Liver (tissue), 8 donors: ENCODE measurements at regions not wholly inside any gene's neighbourhood (a gene's known extent, or its start where the extent isn't known, plus 50 kb on each side); places are given as distances from the start of the nearest gene placed in this dataset.

Source experiments
- DNase-seq: peaks from one replicate; pipeline ENCODE4 v3.0.0-alpha.2; 2017; ENCODE audit warnings: low spot score
- H3K27ac ChIP-seq, 2 donors: one replicate each; pipeline ENCODE4 v1.7.0; 2013; ENCODE audit warnings: inconsistent platforms in 2 of 2, low read length in 2 of 2, control low read depth in 1 of 2, low read depth in 1 of 2, mild to moderate bottlenecking in 1 of 2
- H3K27me3 ChIP-seq, 4 donors: one replicate each; pipeline versions ENCODE4 v1.6.1 to v1.7.0; 2013; ENCODE audit warnings: low read length in 3 of 4, inconsistent platforms in 1 of 4, mild to moderate bottlenecking in 1 of 4, moderate library complexity in 1 of 4; ENCODE audit not compliant: control insufficient read depth in 4 of 4, insufficient read depth in 4 of 4
- H3K36me3 ChIP-seq, 4 donors: one replicate each; pipeline versions ENCODE4 v1.6.1 to v1.7.0; 2013; ENCODE audit warnings: low read length in 3 of 4, mild to moderate bottlenecking in 3 of 4, low read depth in 1 of 4, moderate library complexity in 1 of 4; ENCODE audit not compliant: control insufficient read depth in 4 of 4, insufficient read depth in 3 of 4
- H3K4me1 ChIP-seq, 4 donors: one replicate each; pipeline versions ENCODE4 v1.6.1 to v1.7.0; 2013; ENCODE audit warnings: low read length in 3 of 4, mild to moderate bottlenecking in 3 of 4, moderate library complexity in 1 of 4; ENCODE audit not compliant: control insufficient read depth in 4 of 4, insufficient read depth in 4 of 4
- H3K4me3 ChIP-seq, 3 donors: one replicate each; pipeline versions ENCODE4 v1.6.1 to v1.7.0; 2013; ENCODE audit warnings: low read length in 3 of 3, control low read depth in 1 of 3, low read depth in 1 of 3, mild to moderate bottlenecking in 1 of 3
- H3K9ac ChIP-seq, 2 donors: one replicate each; pipeline ENCODE4 v1.7.0; 2013; ENCODE audit warnings: low read length in 2 of 2, mild to moderate bottlenecking in 2 of 2, moderate library complexity in 2 of 2, control low read depth in 1 of 2, low read depth in 1 of 2
- H3K9me3 ChIP-seq, 4 donors: one replicate each; pipeline versions ENCODE4 v1.6.1 to v1.7.0; 2013; ENCODE audit warnings: low read length in 3 of 4; ENCODE audit not compliant: control insufficient read depth in 4 of 4
- ATF3 ChIP-seq: IDR thresholded peaks from 2 replicates; pipeline ENCODE4 v1.6.1; 2016; ENCODE audit warnings: antibody characterized with exemption
- CTCF ChIP-seq: fragments of 150-350 bp; IDR thresholded peaks from 2 replicates; pipeline ENCODE4 v1.5.1; 2017; ENCODE audit warnings: improper control_type of control experiment, low read depth, low read length; ENCODE audit not compliant: missing input control
- EGR1 ChIP-seq, 2 donors: IDR thresholded peaks; 2 replicates each; pipeline ENCODE4 v1.6.1; 2016 to 2018; ENCODE audit warnings: antibody characterized with exemption in 2 of 2, low read depth in 2 of 2
- FOXA1 ChIP-seq: IDR thresholded peaks from 2 replicates; pipeline ENCODE4 v1.6.1; 2016; ENCODE audit warnings: antibody characterized with exemption
- FOXA2 ChIP-seq: IDR thresholded peaks from 2 replicates; pipeline ENCODE4 v1.6.1; 2016; ENCODE audit warnings: antibody characterized with exemption
- GABPA ChIP-seq, 2 donors: IDR thresholded peaks in 1 of 2; conservative IDR thresholded peaks in 1 of 2; 2 replicates each; pipeline ENCODE4 v1.6.1; 2016; ENCODE audit warnings: antibody characterized with exemption in 2 of 2, mild to moderate bottlenecking in 1 of 2, moderate library complexity in 1 of 2
- HNF4A ChIP-seq, 2 donors: conservative IDR thresholded peaks; 2 replicates each; pipeline ENCODE4 v1.6.1; 2016; ENCODE audit warnings: antibody characterized with exemption in 2 of 2, mild to moderate bottlenecking in 2 of 2
- HNF4G ChIP-seq: IDR thresholded peaks from 2 replicates; pipeline ENCODE4 v1.6.1; 2016; ENCODE audit warnings: antibody characterized with exemption
- JUND ChIP-seq, 2 donors: IDR thresholded peaks; 2 replicates each; pipeline ENCODE4 v1.6.1; 2016; ENCODE audit warnings: antibody characterized with exemption in 2 of 2
- MAX ChIP-seq: IDR thresholded peaks from 2 replicates; pipeline ENCODE4 v1.6.1; 2016; ENCODE audit warnings: antibody characterized with exemption
- NR2F2 ChIP-seq: IDR thresholded peaks from 2 replicates; pipeline ENCODE4 v1.6.1; 2016; ENCODE audit warnings: antibody characterized with exemption
- RAD21 ChIP-seq, 2 donors: IDR thresholded peaks; 2 replicates each; pipeline ENCODE4 v1.6.1; 2016; ENCODE audit warnings: antibody characterized with exemption in 2 of 2, mild to moderate bottlenecking in 2 of 2
- REST ChIP-seq: IDR thresholded peaks from 2 replicates; pipeline ENCODE4 v1.6.1; 2016; ENCODE audit warnings: antibody characterized with exemption, mild to moderate bottlenecking
- RXRA ChIP-seq, 2 donors: IDR thresholded peaks; 2 replicates each; pipeline ENCODE4 v1.6.1; 2017 to 2018; ENCODE audit warnings: antibody characterized with exemption in 2 of 2, mild to moderate bottlenecking in 1 of 2
- SP1 ChIP-seq: IDR thresholded peaks from 2 replicates; pipeline ENCODE4 v1.6.1; 2018; ENCODE audit warnings: antibody characterized with exemption, mild to moderate bottlenecking
- TAF1 ChIP-seq: conservative IDR thresholded peaks from 2 replicates; pipeline ENCODE4 v1.6.1; 2016; ENCODE audit warnings: antibody characterized with exemption, mild to moderate bottlenecking
- YY1 ChIP-seq: IDR thresholded peaks from 2 replicates; pipeline ENCODE4 v1.6.1; 2016; ENCODE audit warnings: antibody characterized with exemption, mild to moderate bottlenecking
- ZBTB33 ChIP-seq: IDR thresholded peaks from 2 replicates; pipeline ENCODE4 v1.6.1; 2016; ENCODE audit warnings: antibody characterized with exemption
- WGBS: extraction: QIAGEN DNeasy Blood & Tissue Kit; methylation state at CpG from one replicate; pipeline ENCODE4 v1.1.7; 2013; 5-methylcytosine and 5-hydroxymethylcytosine counted together
- donor health status: healthy.
- donor health status: healthy.
- donor health status: healthy.
- donor health status: healthy.
- donor health status: healthy.

GRCh38 chr14:51357250-51357649, 117.2 kb downstream of the TMX1 start:
- Histone ChIP-seq H3K9me3 (no peaks in the 10 kb centered on the region), H3K27me3 (no peaks in the 10 kb centered on the region), H3K9ac (no peak overlapping the region), H3K4me1 (no peaks in the 10 kb centered on the region), H3K36me3 (no peaks in the 10 kb centered on the region), H3K27ac (no peak overlapping the region), H3K4me3 (no peak overlapping the region)
- no peak for TF ChIP-seq MAX
- TF ChIP-seq HNF4G, result no peak
- no peak for TF ChIP-seq JUND (IDR thresholded peaks at IDR 0.05)
- no peak for TF ChIP-seq REST
- TF ChIP-seq SP1, result no peak
- no peak for TF ChIP-seq ATF3
- TF ChIP-seq HNF4A (conservative IDR thresholded peaks at IDR 0.05), result no peak
- TF ChIP-seq EGR1 (IDR thresholded peaks at IDR 0.05; ENCODE audit: low read depth in 2 of 2), result no peak
- no peak for TF ChIP-seq NR2F2
- TF ChIP-seq YY1, result no peak
- TF ChIP-seq RXRA (IDR thresholded peaks at IDR 0.05), result no peak
- TF ChIP-seq GABPA (IDR thresholded peaks at IDR 0.05 in 1 of 2, conservative IDR thresholded peaks at IDR 0.05 in 1 of 2), result no peak
- no peak for TF ChIP-seq FOXA2
- WGBS, result 77% methylated on average over 3 of the region's 3 CpGs
- DNase-seq, result no peak

GRCh38 chr14:51360592-51360991, 120.5 kb downstream of the TMX1 start:
- no peak overlapping the region for H3K27ac ChIP-seq
- no peaks in the 10 kb centered on the region for H3K27me3 ChIP-seq
- no peaks in the 10 kb centered on the region for H3K4me1 ChIP-seq
- TF ChIP-seq EGR1 (IDR thresholded peaks at IDR 0.05; ENCODE audit: low read depth in 2 of 2), result no peak
- TF ChIP-seq ATF3, result no peak
- TF ChIP-seq ZBTB33, result no peak
- no peak for TF ChIP-seq REST
- TF ChIP-seq FOXA1, result no peak
- TF ChIP-seq RXRA (IDR thresholded peaks at IDR 0.05), result no peak
- no peak for TF ChIP-seq TAF1
- no peak for TF ChIP-seq RAD21 (IDR thresholded peaks at IDR 0.05)
- TF ChIP-seq CTCF, result no peak
- TF ChIP-seq SP1, result no peak
- TF ChIP-seq JUND (IDR thresholded peaks at IDR 0.05), result no peak
- TF ChIP-seq MAX, result no peak
- TF ChIP-seq GABPA (IDR thresholded peaks at IDR 0.05 in 1 of 2, conservative IDR thresholded peaks at IDR 0.05 in 1 of 2), result no peak
- no peak for TF ChIP-seq HNF4G
- TF ChIP-seq YY1, result no peak
- TF ChIP-seq FOXA2, result no peak
- no peak for TF ChIP-seq NR2F2
- no peak for TF ChIP-seq HNF4A (conservative IDR thresholded peaks at IDR 0.05)
- H3K9me3 ChIP-seq, result no peaks in the 10 kb centered on the region
- DNase-seq, result no peak
- no peak overlapping the region for H3K9ac ChIP-seq
- no peak overlapping the region for H3K4me3 ChIP-seq
- 90% methylated on average over 7 of the region's 7 CpGs for WGBS
- no peaks in the 10 kb centered on the region for H3K36me3 ChIP-seq
